ENCODE measurements at regions not wholly inside any gene's neighbourhood (a gene's known extent, or its start where the extent isn't known, plus 50 kb on each side); places are given as distances from the start of the nearest gene placed in this dataset.

GRCh38 chr1:106972074-106972473 is 84.4 kb upstream of the PRMT6 start (continued):
- no peak for TF ChIP-seq STAT1 (conservative IDR thresholded peaks at IDR 0.05)
- TF ChIP-seq, protein P1, sequence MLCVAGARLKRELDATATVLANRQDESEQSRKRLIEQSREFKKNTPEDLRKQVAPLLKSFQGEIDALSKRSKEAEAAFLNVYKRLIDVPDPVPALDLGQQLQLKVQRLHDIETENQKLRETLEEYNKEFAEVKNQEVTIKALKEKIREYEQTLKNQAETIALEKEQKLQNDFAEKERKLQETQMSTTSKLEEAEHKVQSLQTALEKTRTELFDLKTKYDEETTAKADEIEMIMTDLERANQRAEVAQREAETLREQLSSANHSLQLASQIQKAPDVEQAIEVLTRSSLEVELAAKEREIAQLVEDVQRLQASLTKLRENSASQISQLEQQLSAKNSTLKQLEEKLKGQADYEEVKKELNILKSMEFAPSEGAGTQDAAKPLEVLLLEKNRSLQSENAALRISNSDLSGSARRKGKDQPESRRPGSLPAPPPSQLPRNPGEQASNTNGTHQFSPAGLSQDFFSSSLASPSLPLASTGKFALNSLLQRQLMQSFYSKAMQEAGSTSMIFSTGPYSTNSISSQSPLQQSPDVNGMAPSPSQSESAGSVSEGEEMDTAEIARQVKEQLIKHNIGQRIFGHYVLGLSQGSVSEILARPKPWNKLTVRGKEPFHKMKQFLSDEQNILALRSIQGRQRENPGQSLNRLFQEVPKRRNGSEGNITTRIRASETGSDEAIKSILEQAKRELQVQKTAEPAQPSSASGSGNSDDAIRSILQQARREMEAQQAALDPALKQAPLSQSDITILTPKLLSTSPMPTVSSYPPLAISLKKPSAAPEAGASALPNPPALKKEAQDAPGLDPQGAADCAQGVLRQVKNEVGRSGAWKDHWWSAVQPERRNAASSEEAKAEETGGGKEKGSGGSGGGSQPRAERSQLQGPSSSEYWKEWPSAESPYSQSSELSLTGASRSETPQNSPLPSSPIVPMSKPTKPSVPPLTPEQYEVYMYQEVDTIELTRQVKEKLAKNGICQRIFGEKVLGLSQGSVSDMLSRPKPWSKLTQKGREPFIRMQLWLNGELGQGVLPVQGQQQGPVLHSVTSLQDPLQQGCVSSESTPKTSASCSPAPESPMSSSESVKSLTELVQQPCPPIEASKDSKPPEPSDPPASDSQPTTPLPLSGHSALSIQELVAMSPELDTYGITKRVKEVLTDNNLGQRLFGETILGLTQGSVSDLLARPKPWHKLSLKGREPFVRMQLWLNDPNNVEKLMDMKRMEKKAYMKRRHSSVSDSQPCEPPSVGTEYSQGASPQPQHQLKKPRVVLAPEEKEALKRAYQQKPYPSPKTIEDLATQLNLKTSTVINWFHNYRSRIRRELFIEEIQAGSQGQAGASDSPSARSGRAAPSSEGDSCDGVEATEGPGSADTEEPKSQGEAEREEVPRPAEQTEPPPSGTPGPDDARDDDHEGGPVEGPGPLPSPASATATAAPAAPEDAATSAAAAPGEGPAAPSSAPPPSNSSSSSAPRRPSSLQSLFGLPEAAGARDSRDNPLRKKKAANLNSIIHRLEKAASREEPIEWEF (IDR thresholded peaks at IDR 0.05; ENCODE audit: insufficient replicate concordance, low read depth, low read length) = no peak

DNA sequence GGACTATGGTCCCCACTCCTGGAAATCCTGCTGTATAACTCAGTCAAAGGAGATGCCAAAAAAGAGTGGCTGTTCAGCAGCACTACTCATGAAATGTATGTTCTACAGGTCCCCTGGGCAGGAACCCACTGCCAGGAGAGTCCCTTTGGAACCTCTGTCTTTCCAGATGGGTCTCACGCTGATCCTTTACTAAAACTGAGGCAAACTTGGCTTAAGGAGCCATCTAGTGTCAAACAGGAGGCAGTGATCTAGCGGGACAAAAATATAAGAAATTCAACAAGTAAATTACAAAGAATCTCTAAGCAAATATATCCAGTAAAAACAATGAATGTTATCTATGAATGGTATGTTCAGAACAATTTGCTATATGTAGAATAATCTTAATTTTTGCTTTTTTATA is 80.5 kb upstream of the PRMT6 start:
- Histone ChIP-seq H3K4me2 (ENCODE audit: control insufficient read depth, insufficient read depth) (no peak overlapping the region), H3K36me3 (ENCODE audit: control insufficient read depth in 2 of 2, insufficient read depth in 2 of 2, low read length in 1 of 2) (no peaks in the 10 kb centered on the region), H3K9ac (ENCODE audit: control insufficient read depth, insufficient read depth, low read length) (no peak overlapping the region), H3K79me2 (ENCODE audit: control insufficient read depth, insufficient read depth, low read length) (no peaks in the 10 kb centered on the region), H3K4me3 (no peak overlapping the region), H2AFZ (ENCODE audit: control insufficient read depth, low read depth, low read length) (no peak overlapping the region), H3K9me3 (replicated peaks; ENCODE audit: control insufficient read depth, insufficient read depth, low read length) (no peaks in the 10 kb centered on the region), H4K20me1 (ENCODE audit: control insufficient read depth, insufficient read depth) (no peaks in the 10 kb centered on the region), H3K27me3 (replicated peaks in 1 of 2; ENCODE audit: control insufficient read depth in 2 of 2, insufficient read depth in 2 of 2, low read length in 1 of 2) (no peaks in the 10 kb centered on the region), H3K27ac (ENCODE audit: control insufficient read depth, insufficient read depth) (no peak overlapping the region), H3K4me1 (ENCODE audit: control insufficient read depth, insufficient read depth, low read length) (no peaks in the 10 kb centered on the region)
- RAD21 ChIA-PET (ENCODE audit: unreplicated experiment) = no interaction called here
- ATAC-seq = no peak
- no peak for FAIRE-seq
- intact Hi-C loops (cut with micrococcal nuclease; ENCODE audit: unreplicated experiment) = no loop called here
- in situ Hi-C loops (cut with MboI) = no loop called here
- CTCF ChIA-PET = no interaction called here
- no TSS peak for BruUV-seq (replicated peaks)
- SMC1A ChIA-PET (ENCODE audit: uncharacterized antibody, unreplicated experiment) = interaction anchor here (1.3 kb wide), 1 partner anchor 218 kb away, joined by 3 read pairs; no protein-coding TSS in a partner anchor
- 12% methylated on average over 2 of the region's 2 CpGs for WGBS (ENCODE audit: insufficient coverage, insufficient replicate concordance, low lambda C conversion rate, missing lambda C conversion rate)
- POLR2A ChIA-PET = no interaction called here
- peak; percentile 21; the same call in 1 of the 2 replicates for TF ChIP-seq SMC3 (IDR thresholded peaks at IDR 0.05; ENCODE audit: borderline replicate concordance, low read length)
- TF ChIP-seq ZNF24 (IDR thresholded peaks at IDR 0.05) = no peak
- TF ChIP-seq, protein P2, sequence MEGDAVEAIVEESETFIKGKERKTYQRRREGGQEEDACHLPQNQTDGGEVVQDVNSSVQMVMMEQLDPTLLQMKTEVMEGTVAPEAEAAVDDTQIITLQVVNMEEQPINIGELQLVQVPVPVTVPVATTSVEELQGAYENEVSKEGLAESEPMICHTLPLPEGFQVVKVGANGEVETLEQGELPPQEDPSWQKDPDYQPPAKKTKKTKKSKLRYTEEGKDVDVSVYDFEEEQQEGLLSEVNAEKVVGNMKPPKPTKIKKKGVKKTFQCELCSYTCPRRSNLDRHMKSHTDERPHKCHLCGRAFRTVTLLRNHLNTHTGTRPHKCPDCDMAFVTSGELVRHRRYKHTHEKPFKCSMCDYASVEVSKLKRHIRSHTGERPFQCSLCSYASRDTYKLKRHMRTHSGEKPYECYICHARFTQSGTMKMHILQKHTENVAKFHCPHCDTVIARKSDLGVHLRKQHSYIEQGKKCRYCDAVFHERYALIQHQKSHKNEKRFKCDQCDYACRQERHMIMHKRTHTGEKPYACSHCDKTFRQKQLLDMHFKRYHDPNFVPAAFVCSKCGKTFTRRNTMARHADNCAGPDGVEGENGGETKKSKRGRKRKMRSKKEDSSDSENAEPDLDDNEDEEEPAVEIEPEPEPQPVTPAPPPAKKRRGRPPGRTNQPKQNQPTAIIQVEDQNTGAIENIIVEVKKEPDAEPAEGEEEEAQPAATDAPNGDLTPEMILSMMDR (IDR thresholded peaks at IDR 0.05 in 2 of 3, conservative IDR thresholded peaks at IDR 0.05 in 1 of 3; ENCODE audit: control insufficient read depth in 2 of 3, extremely low read depth in 1 of 3, insufficient read depth in 1 of 3, low read depth in 3 of 3, low read length in 3 of 3) = 0 out of 6 replicates have a peak, but pooled peaks of 2 of the 3 experiments have one; percentile 1 to 13
- TF ChIP-seq, protein P3, sequence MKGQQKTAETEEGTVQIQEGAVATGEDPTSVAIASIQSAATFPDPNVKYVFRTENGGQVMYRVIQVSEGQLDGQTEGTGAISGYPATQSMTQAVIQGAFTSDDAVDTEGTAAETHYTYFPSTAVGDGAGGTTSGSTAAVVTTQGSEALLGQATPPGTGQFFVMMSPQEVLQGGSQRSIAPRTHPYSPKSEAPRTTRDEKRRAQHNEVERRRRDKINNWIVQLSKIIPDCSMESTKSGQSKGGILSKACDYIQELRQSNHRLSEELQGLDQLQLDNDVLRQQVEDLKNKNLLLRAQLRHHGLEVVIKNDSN (IDR thresholded peaks at IDR 0.05; ENCODE audit: borderline replicate concordance, extremely low read length, insufficient read depth, low read depth, low read length) = no peak
- TF ChIP-seq RAD21 (IDR thresholded peaks at IDR 0.05; ENCODE audit: insufficient read depth, low read depth, low read length) = peak; percentile 64
- TF ChIP-seq ESRRA (IDR thresholded peaks at IDR 0.05; ENCODE audit: low read length) = no peak
- DNase-seq (ENCODE audit: low read depth, low spot score) = no peak

Measured in GM12878 (cell line).